ENCODE measurements at regions not wholly inside any gene's neighbourhood (a gene's known extent, or its start where the extent isn't known, plus 50 kb on each side); places are given as distances from the start of the nearest gene placed in this dataset.

DNA sequence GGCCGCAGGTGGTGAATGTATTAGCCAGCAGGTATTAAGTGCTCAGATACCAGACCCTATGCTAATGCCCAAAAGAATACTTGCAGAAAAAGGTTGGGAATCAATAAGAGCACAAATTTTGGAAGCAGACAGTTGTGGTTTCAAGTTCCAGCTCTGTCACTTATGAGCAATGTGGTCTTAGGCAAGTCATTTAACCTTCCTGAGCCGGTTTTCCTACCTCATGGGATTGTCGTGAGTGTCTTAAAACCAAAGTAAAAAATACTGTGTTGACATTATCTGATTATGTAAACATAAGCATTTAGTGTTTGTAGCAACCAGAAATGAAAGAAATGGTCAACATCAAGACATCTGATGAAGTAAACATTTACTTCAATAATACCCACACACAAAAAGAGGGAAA, 93.0 kb upstream of the CHST9 start:
- intact Hi-C loops (cut with micrococcal nuclease): no loop called here
- Mint-ChIP-seq H3K27me3 (ENCODE audit: insufficient read depth, unreplicated experiment) (no peaks in the 10 kb centered on the region), H3K4me1 (ENCODE audit: insufficient read depth, unreplicated experiment) (no peaks in the 10 kb centered on the region), H3K36me3 (ENCODE audit: insufficient read depth, unreplicated experiment) (no peaks in the 10 kb centered on the region), H3K4me3 (ENCODE audit: unreplicated experiment) (no peak overlapping the region), H3K9me3 (ENCODE audit: unreplicated experiment) (peaks cover 10% of the 10 kb centered on the region), H3K27ac (ENCODE audit: low read depth, unreplicated experiment) (no peak overlapping the region)
- ChIA-PET POLR2A (no interaction called here), CTCF (interaction anchor here (1.2 kb wide), 1 partner anchor 17 kb away, joined by 3 read pairs; no protein-coding TSS in a partner anchor)
- TF ChIP-seq, protein P1, sequence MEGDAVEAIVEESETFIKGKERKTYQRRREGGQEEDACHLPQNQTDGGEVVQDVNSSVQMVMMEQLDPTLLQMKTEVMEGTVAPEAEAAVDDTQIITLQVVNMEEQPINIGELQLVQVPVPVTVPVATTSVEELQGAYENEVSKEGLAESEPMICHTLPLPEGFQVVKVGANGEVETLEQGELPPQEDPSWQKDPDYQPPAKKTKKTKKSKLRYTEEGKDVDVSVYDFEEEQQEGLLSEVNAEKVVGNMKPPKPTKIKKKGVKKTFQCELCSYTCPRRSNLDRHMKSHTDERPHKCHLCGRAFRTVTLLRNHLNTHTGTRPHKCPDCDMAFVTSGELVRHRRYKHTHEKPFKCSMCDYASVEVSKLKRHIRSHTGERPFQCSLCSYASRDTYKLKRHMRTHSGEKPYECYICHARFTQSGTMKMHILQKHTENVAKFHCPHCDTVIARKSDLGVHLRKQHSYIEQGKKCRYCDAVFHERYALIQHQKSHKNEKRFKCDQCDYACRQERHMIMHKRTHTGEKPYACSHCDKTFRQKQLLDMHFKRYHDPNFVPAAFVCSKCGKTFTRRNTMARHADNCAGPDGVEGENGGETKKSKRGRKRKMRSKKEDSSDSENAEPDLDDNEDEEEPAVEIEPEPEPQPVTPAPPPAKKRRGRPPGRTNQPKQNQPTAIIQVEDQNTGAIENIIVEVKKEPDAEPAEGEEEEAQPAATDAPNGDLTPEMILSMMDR (IDR thresholded peaks at IDR 0.05; ENCODE audit: unreplicated experiment): no peak
- no TSS peak for BruUV-seq (replicated peaks)
- no peak for DNase-seq (ENCODE audit: unreplicated experiment)

DNA sequence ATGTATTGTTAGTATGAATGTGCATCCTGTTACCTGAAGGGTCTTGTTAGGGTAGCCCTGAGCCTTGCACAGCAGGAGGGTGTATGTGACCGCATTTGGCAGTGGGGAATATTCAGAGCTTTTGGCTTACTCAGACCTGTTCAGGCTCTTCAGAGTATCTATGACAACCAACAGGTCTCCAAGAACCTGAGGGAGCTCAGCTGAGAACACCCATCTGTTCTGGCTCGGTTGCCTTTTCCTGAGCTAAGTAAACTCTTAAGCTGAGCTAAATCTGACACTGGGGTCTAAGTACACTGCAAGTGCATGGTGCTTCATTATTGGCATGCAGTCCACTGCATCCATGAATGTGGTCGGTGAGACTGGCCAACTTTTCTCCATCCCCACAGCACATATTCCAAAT, 92.4 kb upstream of the CHST9 start:
- H3K9me3 Mint-ChIP-seq (ENCODE audit: unreplicated experiment): peaks cover 10% of the 10 kb centered on the region
- no peaks in the 10 kb centered on the region for H3K27me3 Mint-ChIP-seq (ENCODE audit: insufficient read depth, unreplicated experiment)
- no peaks in the 10 kb centered on the region for H3K4me1 Mint-ChIP-seq (ENCODE audit: insufficient read depth, unreplicated experiment)
- no peak overlapping the region for H3K4me3 Mint-ChIP-seq (ENCODE audit: unreplicated experiment)
- CTCF ChIA-PET: no interaction called here
- TF ChIP-seq, protein P1 (IDR thresholded peaks at IDR 0.05; ENCODE audit: unreplicated experiment): no peak
- H3K27ac Mint-ChIP-seq (ENCODE audit: low read depth, unreplicated experiment): no peak overlapping the region
- no peaks in the 10 kb centered on the region for H3K36me3 Mint-ChIP-seq (ENCODE audit: insufficient read depth, unreplicated experiment)
- no TSS peak for BruUV-seq (replicated peaks)
- no peak for DNase-seq (ENCODE audit: unreplicated experiment)
- intact Hi-C loops (cut with micrococcal nuclease): no loop called here
- POLR2A ChIA-PET: no interaction called here

DNA sequence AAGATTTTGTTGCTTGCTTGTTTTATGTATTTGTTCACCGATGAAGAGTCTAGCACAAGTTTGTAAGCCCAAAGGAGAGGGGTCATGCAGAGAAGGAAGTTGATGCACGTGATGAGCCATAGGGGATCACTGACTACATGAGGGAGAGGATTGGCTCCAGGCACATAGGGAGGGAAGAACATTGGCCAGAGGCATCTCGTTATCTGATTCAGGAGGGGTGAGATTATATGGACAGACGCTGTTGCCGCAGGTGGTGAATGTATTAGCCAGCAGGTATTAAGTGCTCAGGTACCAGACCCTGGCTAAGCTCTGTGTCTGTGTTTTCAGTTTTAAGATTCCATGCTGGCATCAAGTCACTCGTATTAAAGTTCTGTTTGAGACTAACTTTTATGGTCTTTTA, 91.8 kb upstream of the CHST9 start:
- H3K27me3 Mint-ChIP-seq (ENCODE audit: insufficient read depth, unreplicated experiment): no peaks in the 10 kb centered on the region
- H3K36me3 Mint-ChIP-seq (ENCODE audit: insufficient read depth, unreplicated experiment): no peaks in the 10 kb centered on the region
- no peak overlapping the region for H3K4me3 Mint-ChIP-seq (ENCODE audit: unreplicated experiment)
- TF ChIP-seq, protein P1 (IDR thresholded peaks at IDR 0.05; ENCODE audit: unreplicated experiment): no peak
- CTCF ChIA-PET: no interaction called here
- H3K9me3 Mint-ChIP-seq (ENCODE audit: unreplicated experiment): peaks cover 10% of the 10 kb centered on the region
- no peak overlapping the region for H3K27ac Mint-ChIP-seq (ENCODE audit: low read depth, unreplicated experiment)
- no peak for DNase-seq (ENCODE audit: unreplicated experiment)
- intact Hi-C loops (cut with micrococcal nuclease): no loop called here
- POLR2A ChIA-PET: no interaction called here
- BruUV-seq (replicated peaks): no TSS peak
- H3K4me1 Mint-ChIP-seq (ENCODE audit: insufficient read depth, unreplicated experiment): no peaks in the 10 kb centered on the region

DNA sequence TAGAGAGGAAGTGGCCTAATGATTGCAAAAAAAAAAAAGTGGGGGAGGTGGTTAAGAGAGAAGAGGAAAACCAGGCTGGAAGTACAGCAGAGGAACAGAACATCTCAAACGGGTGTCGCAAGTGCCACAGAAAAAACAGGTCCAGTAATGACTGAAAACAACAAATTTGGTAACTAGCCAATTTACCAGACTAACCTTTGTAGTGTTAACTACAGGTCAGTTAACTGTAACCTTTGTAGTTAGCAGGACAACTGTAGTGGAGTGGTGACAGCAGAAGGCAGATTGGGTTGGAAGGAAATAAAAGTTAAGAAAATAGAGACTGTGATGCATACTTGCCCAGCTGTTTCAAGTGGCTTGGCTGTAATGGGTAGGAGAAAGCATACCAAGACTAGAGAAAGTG, 91.4 kb upstream of the CHST9 start:
- BruUV-seq (replicated peaks): no TSS peak
- H3K36me3 Mint-ChIP-seq (ENCODE audit: insufficient read depth, unreplicated experiment): no peaks in the 10 kb centered on the region
- H3K4me3 Mint-ChIP-seq (ENCODE audit: unreplicated experiment): no peak overlapping the region
- H3K9me3 Mint-ChIP-seq (ENCODE audit: unreplicated experiment): peaks cover 11% of the 10 kb centered on the region
- TF ChIP-seq, protein P1 (IDR thresholded peaks at IDR 0.05; ENCODE audit: unreplicated experiment): no peak
- no peak overlapping the region for H3K27ac Mint-ChIP-seq (ENCODE audit: low read depth, unreplicated experiment)
- no peaks in the 10 kb centered on the region for H3K4me1 Mint-ChIP-seq (ENCODE audit: insufficient read depth, unreplicated experiment)
- DNase-seq (ENCODE audit: unreplicated experiment): no peak
- ChIA-PET CTCF (no interaction called here), POLR2A (no interaction called here)
- intact Hi-C loops (cut with micrococcal nuclease): no loop called here
- H3K27me3 Mint-ChIP-seq (ENCODE audit: insufficient read depth, unreplicated experiment): no peaks in the 10 kb centered on the region

Data from MCF 10A (cell line).